GM21367 (cell line): ENCODE measurements at regions not wholly inside any gene's neighbourhood (a gene's known extent, or its start where the extent isn't known, plus 50 kb on each side); places are given as distances from the start of the nearest gene placed in this dataset.
"Not testable (repeated sequence)": the region's sequence is repeated elsewhere in the genome, so short reads cannot be mapped to it uniquely, and the experiment has no call there.

Experiments used
- ATAC-seq: cut with Tn5 transposase; IDR thresholded peaks from one replicate; pipeline ENCODE4 v1.9.1; 2021; ENCODE audit not compliant: unreplicated experiment

DNA sequence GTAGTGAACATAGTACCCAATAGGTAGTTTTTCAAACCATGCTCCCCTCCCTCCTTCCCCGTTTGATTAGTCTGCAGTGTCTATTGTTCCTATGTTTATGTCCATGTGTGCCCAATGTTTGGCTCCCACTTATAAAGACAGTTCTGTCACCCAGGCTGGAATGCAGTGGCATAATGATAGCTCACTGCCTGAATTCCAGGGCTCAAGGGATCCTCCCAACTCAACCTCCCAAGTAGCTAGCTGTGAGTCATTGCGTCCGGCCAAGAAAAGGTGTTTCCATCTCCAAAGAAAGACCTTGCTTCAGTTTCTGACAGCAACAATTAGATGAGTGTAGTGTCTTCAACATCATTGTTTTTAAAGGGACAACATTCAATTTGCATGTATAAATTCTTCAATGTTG, 131.1 kb upstream of the CEP162 start:
- ATAC-seq = no peak

DNA sequence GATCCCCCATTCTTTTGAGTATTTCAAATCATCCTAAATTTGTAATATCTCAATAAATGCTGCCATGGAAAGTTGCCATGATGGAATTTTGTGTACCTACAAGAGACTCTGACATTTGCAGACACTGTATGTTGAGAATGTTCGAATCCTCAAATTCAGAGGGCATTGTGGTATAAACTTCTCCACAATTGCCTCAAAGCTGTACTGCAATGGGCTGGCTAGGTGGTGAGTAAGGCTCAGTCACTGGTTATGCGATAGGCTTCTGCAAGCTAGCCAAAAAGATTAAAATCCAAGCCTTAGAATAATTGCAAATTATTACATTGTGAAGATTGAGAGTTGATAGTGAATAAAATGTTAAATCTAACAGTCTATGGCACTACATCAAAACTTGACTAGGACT, 130.2 kb upstream of the CEP162 start:
- no peak for ATAC-seq

DNA sequence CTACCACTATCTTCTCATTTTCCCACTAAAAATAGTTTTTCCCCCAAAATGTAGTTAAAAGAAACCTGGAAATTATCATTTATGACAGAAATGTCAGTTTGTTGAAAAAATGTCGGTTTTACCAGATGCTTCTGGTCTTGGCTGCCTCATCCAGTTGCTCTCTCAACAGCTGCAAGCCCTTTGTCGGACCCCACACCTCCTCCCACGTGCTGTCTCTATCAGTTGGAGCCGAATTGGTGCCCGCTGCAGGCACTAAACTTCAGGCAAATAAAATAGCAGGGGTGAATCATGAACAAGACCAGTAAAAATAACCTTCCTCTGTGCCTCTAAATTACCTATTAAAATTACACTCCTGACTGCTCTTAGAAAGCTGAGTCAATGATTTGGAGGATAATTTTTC, 129.5 kb upstream of the CEP162 start:
- no peak for ATAC-seq

DNA sequence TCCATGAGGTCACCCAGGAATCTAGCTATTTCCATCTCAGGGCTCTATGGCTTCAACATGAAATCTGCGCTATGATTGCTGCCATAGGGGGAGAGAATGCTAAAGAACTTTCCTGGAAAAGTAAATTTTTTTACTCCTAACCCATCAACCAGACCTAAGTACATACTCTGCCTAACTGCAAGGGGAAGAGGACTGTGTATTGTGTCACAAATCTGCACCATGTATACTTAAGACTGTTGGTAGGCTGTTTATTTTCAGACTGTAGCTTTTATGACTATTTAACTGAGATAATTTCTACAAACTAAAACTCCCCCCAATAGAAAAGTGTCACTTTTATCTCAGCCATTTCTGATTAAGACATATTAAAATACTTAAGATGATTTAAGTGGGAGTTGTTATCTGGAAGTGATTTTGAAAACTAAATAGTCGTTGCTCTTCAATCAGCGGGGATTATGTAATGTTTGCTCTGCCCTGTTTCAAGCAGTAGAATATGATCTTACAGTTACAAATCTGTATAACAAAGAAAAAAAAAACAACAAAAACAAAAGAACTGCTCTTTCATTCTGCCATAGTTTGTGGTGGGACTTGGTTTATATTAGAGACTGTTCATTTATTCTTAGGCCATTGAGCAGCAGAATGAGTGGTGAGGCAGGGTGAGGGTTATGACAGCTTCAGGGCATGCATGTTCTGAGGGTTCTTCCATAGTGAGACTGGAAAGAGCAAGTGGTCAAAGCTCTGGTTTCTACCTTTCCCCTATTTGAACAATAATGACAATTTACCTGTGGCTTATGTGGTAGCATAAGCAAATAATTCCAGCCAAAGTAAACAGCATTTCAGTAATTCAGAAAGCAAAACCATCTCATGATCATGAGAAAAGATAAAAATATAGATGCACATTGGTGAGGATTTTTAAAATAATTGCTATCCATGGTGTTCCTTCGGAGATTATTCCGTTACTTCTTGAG, 126.3 kb upstream of the CEP162 start:
- no peak for ATAC-seq

DNA sequence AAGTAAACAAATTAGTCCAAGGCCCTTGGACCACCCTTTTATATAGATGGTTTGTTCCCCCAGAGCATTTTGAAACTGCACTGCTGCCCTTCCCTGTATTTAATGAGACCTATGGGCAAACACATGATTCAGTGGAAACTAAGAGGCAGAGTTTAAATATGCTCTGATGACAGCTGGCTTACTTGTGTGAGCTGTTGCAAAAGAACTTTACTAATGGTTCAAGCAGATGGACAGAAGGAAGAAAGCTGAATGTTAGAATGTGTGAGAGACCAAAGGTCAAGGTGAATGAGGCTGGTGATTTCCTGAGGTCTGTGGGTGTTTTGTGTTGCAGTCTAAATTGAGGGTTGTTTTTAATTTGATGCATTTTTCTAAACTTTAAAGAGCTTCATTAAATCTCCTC, 123.0 kb upstream of the CEP162 start:
- ATAC-seq = no peak

DNA sequence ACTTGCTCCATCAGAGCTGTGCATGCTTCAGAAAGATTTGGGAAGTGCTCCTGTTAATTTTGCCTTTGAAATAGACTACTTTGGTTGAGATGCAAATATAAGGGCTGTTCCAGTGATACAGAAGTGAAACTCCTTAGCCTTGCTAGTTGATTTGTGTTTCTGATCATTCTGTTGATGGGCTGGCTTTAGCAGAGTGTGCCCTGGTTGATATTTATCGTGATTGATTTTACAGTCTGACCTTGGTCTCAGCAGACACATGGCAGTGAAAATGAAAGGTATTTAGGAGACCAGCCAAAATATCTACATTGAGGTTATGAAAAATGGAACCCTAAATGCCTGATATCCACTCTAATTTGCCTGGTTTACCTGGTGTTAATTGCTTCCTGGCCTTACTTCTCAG, 122.1 kb upstream of the CEP162 start:
- no peak for ATAC-seq

DNA sequence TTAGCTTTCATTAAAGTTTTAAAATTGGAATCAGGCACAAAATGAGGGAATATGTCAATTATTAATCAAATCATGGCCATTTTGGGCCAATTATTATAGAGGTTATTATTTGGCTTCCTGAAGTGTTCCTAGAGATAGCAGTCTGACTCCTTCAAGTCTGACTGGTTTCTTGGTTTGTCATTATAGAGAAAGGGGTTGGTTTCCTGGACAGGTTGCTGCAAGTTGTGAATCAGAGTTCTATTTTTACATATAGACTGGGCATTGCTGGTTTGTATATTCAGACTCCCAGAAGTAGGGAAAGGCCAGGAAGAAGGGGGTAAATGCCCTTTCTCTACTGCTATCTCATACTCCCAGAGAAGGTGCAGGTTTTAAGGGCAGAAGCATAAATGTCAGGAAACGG, 121.4 kb upstream of the CEP162 start:
- ATAC-seq = no peak

DNA sequence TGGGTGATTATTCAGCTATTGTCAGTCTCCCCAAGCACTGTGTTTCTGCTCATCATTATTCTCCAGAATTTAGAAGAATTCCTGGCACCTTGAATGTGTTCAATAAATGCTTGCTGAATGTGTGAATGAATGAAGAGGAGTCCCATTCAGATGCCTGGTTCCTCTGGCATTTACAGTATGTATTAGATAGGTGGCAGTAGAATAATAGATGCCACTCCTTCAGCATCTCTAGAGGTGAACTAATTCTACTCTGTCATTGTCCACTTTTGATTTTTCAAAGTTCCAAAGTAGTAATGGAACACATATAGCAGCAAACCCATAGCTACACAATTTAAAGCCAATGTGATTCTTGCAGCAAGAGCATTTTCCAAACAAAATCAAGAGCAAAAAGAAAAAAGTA, 118.9 kb upstream of the CEP162 start:
- no peak for ATAC-seq

DNA sequence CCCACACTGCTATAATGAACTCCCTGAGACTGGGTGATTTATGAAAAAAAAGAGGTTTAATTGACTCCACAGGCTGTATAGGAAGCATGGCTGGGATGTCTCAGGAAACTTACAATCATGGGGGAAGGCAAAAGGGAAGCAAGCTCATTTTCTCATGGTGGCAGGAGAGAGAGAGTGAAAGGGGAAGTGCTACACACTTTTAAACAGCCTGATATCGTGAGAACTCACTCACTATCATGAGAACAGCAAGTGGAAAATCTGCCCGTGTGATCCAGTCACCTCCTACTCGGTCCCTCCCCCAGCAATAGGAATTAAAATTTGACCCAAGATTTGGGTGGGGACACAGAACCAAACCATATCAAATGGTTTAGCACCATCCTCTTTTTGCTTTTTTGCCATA, 116.6 kb upstream of the CEP162 start:
- ATAC-seq = no peak

DNA sequence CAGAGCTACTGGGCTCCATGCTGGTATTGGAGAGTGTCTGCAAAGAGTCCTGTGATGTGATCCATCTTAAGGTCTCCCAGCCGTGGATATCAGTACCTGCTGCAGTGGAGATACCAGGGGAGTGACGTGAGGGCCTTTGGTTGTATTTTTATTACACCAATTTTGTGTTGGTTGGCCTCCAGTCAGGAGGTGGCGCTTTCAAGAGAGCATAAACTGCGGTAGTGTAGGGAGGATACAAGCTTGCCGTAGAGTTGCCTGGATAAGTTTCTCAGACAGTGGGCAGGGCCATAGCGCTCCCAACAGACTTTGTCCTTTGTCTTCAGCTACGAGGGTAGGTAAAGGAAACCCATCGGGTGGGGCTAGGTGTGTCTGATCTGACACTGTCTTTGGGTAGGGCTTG, 113.0 kb upstream of the CEP162 start:
- ATAC-seq = no peak

DNA sequence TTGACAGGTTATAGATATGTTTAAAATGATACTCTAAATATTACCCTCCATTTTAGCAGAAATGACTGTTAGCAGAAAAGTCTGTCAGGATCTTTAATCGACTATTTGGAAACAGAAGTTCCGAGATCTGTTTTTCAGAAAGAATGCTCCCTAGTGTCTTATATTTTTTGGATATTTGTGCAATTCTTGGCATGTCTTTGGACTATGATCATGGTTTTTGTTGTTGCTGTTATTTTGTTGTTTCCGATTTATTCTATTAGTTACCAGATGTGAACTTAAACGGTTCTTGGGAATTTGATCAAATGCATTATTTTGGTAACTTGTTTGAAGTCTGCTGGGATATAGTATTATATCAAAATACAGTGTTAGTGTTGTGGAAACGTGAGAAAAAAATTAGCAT, 106.4 kb upstream of the CEP162 start:
- no peak for ATAC-seq

DNA sequence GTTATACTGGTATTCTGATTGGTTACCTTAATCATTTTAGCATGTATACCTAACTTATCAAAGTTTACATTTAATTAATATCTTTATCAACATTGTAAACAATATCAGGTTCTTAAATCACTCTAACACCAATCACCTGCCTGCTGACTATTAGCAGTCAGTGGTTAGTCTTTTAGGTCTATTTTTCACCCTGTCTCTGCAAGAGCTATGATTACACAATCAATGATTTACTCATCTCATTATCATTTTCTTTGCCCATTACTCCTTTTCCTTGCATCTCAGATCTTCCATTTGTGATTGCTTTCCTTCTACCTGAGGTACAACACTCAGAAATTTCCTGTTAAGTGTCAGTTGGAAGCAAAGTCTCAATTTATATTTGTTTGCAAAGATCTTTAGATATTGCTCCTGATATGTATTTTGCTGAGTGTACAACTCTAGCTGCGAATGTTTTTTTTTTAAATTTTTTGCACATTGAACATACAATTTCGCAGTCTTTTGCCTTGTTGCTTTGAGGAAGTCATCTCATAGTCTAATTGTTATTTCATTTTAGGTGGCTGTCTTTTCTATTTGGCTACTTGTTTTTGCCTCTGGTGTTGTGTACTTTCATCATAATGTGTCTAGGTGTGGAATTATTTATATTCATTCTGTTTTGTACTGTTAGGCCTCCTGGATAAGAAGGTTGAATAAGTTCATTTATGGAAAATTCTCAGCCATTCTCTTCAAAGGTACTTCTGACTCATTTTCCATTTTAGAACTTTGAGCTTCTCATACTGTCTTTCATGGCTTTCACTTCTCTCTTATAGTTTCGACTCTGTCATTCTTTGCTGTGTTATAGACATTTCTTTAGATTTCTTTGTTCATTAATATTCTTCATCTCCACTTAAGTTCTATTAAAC, 104.9 kb upstream of the CEP162 start:
- peak; percentile 98 for ATAC-seq

DNA sequence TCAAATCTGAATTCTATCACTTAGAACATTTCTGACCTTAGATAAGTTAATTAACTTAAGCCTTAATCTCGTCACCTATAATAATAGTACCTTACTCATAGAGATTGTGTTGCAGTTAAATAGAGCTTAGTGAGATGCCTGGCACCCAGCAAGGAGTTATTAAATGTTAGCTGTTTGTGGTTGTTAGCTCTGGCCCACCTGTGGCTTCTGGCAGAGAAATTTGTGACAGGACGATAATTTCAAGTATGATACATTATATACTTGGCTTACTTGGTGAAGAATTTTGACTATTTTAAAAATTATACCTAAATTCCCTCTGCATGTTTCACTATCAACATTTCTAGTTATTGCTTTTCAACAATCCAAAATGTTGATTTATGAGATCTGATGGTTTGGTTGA, 102.9 kb upstream of the CEP162 start:
- no peak for ATAC-seq

DNA sequence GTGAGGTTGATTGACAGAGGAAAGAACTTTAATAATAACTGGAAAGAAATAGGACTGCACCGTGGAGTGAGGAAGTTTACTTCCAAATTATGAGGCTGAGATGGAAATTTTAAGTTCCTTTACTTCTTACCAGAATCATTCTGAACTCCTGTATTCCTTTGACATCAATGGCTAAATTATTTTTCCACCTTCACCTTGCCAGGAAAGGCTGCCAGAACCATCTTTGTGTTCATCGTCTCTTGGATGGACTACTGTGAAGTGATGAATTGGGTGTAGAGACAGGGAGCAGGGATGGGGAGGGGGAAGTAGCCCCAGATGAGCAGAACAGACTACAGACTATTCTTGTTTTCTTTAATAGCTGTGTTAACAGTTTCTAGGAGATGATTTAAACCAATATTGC, 102.1 kb upstream of the CEP162 start:
- no peak for ATAC-seq

DNA sequence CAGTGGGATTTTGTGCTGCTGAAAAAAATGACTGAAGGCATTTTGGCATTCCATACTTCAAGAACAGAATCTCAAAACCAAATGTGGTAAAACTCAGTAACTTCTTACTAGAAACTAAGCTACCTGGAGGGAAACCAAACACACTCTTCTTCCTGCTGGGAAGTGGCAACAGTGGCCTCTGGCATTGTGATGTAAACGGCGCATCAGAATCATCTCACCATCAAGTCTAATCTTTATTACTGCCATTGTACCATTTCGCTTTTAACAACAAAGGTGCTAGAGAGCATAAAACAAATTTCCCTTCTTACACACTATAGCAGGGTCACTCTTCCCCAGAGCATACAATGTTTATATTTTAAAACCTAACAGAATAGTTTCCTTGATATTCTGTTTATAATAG, 101.6 kb upstream of the CEP162 start:
- no peak for ATAC-seq

DNA sequence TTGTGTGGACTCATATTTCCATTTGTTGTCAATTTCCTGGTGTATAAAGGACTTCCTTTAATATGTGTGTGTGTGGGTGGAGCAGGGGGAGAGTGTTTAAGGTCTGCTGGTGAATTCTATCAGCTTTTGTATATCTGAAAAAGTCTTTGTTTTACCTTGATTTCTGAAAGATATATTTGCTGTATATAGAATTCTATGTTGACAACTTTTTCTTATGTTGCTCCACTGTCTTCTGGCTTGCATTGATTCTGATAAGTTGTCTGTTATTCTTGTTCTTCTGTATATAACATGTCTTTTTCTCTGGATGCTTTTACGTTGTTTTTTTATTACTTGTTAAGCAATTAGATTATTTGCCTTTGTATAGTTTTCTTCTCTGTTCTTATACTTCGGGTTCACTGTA, 90.0 kb upstream of the CEP162 start:
- ATAC-seq = no peak

DNA sequence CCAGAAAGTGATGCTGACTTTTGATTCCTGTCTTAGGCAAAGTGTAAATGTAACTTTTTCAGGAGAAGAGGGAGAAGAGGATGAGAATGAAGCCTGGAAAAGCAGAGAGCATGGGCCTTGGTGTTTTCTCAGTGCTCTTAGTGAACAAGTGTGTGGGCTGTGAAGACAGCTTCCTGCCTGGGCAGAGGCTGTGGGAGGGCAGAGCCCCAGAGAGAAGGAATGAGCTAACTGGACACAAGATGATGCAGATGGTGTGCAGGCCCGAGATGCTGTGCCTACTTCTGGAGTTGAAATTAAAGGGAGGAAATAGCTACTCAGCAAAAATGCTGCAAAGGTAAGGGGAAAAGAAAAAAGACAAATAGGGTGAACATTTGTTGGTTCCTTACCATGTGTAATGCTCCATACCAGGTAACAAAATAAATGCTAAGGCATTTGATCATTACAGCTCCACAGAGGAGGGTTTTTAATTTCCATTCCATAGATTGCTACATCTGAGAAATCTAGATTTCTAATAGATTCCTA, 87.0 kb upstream of the CEP162 start:
- no peak for ATAC-seq

DNA sequence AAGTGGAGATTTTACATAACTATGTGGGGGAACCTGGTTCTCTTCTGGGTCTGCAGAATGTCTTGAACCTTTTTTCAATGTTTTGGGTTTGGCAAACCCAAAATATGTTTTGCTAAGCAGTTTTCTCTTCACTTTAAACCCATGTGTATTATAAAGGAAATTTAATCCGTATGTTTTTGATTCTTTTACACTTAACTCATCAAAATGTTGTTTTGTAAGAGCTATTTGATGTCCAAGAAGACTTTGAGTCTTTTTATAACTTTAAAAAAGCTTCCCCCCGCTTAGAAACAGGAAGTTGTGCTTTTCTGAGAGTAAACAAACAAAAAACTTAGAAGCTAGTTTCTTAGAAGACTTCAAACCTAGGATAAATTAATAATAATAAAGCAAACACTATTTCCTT, 81.9 kb upstream of the CEP162 start:
- ATAC-seq = no peak

DNA sequence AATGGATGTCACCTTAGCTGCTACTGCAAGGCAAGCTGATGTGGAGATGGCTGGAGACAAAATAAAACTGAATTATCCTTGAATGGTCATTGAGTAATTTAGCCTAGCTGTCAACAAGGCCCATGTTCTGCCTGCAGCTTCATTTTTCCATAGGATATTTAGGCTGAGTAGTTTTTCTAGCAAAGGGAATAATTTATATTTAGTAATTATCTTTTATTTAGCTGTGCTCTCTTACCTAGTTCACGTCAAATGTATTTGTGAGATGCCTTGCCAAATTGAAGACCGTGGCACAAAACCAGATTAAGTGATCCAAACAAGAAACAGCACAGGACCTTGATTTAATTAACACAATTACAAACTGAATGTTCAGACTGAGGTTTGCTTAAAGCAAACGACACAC, 77.4 kb upstream of the CEP162 start:
- ATAC-seq = no peak

DNA sequence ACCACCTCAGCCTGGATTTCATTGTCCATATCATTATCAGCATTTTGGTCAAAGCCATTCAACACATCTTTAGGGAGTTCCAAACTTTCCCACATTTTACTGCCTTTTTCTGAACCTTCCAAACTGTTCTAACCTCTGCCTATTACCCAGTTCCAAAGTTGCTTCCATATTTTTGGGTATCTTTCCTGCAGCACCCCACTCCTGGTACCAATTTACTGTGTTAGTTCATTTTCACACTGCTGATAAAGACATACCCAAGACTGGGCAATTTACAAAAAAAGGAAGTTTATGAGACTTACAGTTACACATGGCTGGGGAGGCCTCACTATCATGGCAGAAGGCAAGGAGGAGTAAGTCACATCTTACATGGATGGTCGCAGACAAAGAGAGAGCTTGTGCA, 63.6 kb upstream of the CEP162 start:
- not testable (repeated sequence) for ATAC-seq

DNA sequence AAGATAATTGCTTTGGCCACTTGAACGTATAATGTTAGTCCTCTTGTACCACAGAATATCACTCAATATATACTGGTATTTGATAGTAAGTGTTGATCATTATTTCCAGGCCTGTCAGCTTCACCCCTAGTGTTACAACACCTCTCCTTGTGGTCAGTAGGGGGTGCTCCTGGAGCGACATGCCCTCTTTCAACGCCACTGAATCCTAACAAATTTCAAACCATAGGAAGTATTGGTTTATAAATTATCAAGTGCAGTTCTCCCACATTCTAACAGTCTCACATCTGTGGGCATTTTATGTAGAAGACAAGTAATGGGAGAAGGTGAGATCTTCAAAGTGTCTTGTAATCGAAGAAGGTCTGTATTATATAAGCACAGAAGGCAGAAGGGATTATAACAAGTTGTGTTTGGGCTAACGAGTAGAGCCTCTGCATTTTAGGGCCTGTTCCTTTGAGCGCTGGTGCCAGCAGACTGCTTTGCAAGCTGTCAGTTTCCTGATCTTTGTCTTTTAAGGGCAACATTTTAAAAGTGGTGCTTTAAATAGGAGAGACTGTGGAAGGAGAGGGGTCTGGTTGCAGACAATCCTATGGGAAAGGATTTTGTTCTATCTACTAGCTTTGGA, 57.1 kb upstream of the CEP162 start:
- ATAC-seq = peak; percentile 65
